Liver (tissue), 3 donors: ENCODE measurements at regions not wholly inside any gene's neighbourhood (a gene's known extent, or its start where the extent isn't known, plus 50 kb on each side); places are given as distances from the start of the nearest gene placed in this dataset.

Experiments
- EGR1 ChIP-seq, 2 donors: IDR thresholded peaks; 2 replicates each; pipeline ENCODE4 v1.6.1; 2016 to 2018; ENCODE audit warnings: antibody characterized with exemption in 2 of 2, low read depth in 2 of 2
- GABPA ChIP-seq, 2 donors: IDR thresholded peaks in 1 of 2; conservative IDR thresholded peaks in 1 of 2; 2 replicates each; pipeline ENCODE4 v1.6.1; 2016; ENCODE audit warnings: antibody characterized with exemption in 2 of 2, mild to moderate bottlenecking in 1 of 2, moderate library complexity in 1 of 2
- JUND ChIP-seq, 2 donors: IDR thresholded peaks; 2 replicates each; pipeline ENCODE4 v1.6.1; 2016; ENCODE audit warnings: antibody characterized with exemption in 2 of 2
- RAD21 ChIP-seq, 2 donors: IDR thresholded peaks; 2 replicates each; pipeline ENCODE4 v1.6.1; 2016; ENCODE audit warnings: antibody characterized with exemption in 2 of 2, mild to moderate bottlenecking in 2 of 2
- SP1 ChIP-seq: IDR thresholded peaks from 2 replicates; pipeline ENCODE4 v1.6.1; 2018; ENCODE audit warnings: antibody characterized with exemption, mild to moderate bottlenecking
- YY1 ChIP-seq: IDR thresholded peaks from 2 replicates; pipeline ENCODE4 v1.6.1; 2016; ENCODE audit warnings: antibody characterized with exemption, mild to moderate bottlenecking
- TF ChIP-seq, protein P1 (sequence below): IDR thresholded peaks from 2 replicates; pipeline ENCODE4 v1.6.1; 2016; ENCODE audit warnings: antibody characterized with exemption
- TF ChIP-seq, protein P2 (sequence below): fragments of 150-350 bp; IDR thresholded peaks from 2 replicates; pipeline ENCODE4 v1.5.1; 2017; ENCODE audit warnings: improper control_type of control experiment, low read depth, low read length; ENCODE audit not compliant: missing input control
- TF ChIP-seq, protein P3 (sequence below): IDR thresholded peaks from 2 replicates; pipeline ENCODE4 v1.6.1; 2016; ENCODE audit warnings: antibody characterized with exemption, mild to moderate bottlenecking
- donor health status: healthy.
- donor health status: healthy.

GRCh38 chr2:65652066-65652465 is 219.7 kb upstream of the SPRED2 start:
- TF ChIP-seq, protein P1, sequence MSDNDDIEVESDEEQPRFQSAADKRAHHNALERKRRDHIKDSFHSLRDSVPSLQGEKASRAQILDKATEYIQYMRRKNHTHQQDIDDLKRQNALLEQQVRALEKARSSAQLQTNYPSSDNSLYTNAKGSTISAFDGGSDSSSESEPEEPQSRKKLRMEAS: no peak
- TF ChIP-seq, protein P2, sequence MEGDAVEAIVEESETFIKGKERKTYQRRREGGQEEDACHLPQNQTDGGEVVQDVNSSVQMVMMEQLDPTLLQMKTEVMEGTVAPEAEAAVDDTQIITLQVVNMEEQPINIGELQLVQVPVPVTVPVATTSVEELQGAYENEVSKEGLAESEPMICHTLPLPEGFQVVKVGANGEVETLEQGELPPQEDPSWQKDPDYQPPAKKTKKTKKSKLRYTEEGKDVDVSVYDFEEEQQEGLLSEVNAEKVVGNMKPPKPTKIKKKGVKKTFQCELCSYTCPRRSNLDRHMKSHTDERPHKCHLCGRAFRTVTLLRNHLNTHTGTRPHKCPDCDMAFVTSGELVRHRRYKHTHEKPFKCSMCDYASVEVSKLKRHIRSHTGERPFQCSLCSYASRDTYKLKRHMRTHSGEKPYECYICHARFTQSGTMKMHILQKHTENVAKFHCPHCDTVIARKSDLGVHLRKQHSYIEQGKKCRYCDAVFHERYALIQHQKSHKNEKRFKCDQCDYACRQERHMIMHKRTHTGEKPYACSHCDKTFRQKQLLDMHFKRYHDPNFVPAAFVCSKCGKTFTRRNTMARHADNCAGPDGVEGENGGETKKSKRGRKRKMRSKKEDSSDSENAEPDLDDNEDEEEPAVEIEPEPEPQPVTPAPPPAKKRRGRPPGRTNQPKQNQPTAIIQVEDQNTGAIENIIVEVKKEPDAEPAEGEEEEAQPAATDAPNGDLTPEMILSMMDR: no peak
- TF ChIP-seq, protein P3, sequence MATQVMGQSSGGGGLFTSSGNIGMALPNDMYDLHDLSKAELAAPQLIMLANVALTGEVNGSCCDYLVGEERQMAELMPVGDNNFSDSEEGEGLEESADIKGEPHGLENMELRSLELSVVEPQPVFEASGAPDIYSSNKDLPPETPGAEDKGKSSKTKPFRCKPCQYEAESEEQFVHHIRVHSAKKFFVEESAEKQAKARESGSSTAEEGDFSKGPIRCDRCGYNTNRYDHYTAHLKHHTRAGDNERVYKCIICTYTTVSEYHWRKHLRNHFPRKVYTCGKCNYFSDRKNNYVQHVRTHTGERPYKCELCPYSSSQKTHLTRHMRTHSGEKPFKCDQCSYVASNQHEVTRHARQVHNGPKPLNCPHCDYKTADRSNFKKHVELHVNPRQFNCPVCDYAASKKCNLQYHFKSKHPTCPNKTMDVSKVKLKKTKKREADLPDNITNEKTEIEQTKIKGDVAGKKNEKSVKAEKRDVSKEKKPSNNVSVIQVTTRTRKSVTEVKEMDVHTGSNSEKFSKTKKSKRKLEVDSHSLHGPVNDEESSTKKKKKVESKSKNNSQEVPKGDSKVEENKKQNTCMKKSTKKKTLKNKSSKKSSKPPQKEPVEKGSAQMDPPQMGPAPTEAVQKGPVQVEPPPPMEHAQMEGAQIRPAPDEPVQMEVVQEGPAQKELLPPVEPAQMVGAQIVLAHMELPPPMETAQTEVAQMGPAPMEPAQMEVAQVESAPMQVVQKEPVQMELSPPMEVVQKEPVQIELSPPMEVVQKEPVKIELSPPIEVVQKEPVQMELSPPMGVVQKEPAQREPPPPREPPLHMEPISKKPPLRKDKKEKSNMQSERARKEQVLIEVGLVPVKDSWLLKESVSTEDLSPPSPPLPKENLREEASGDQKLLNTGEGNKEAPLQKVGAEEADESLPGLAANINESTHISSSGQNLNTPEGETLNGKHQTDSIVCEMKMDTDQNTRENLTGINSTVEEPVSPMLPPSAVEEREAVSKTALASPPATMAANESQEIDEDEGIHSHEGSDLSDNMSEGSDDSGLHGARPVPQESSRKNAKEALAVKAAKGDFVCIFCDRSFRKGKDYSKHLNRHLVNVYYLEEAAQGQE: no peak
- TF ChIP-seq YY1 (no peak), GABPA (IDR thresholded peaks at IDR 0.05 in 1 of 2, conservative IDR thresholded peaks at IDR 0.05 in 1 of 2) (no peak), JUND (IDR thresholded peaks at IDR 0.05) (no peak), EGR1 (IDR thresholded peaks at IDR 0.05; ENCODE audit: low read depth in 2 of 2) (no peak), SP1 (no peak), RAD21 (IDR thresholded peaks at IDR 0.05) (no peak)
